Fibroblast of lung (primary cell): ENCODE measurements at regions not wholly inside any gene's neighbourhood (a gene's known extent, or its start where the extent isn't known, plus 50 kb on each side); places are given as distances from the start of the nearest gene placed in this dataset.

Source experiments
- DNase-seq, 2 donors: peaks; one replicate each; pipeline versions ENCODE4 v3.0.0 to v3.0.0-alpha.2; 2010; ENCODE audit warnings: low read depth in 2 of 2
- H2AFZ ChIP-seq: 2 replicates; pipeline ENCODE4 v1.5.1; 2012; ENCODE audit warnings: low read length, control low read depth, inconsistent platforms
- H3K27ac ChIP-seq: 2 replicates; pipeline ENCODE4 v1.5.1; 2011; ENCODE audit warnings: low read length, control low read depth; ENCODE audit not compliant: insufficient read depth
- H3K27me3 ChIP-seq: 2 replicates; pipeline ENCODE4 v1.5.1; 2011; ENCODE audit warnings: mild to moderate bottlenecking, low read length; ENCODE audit not compliant: control insufficient read depth, insufficient read depth
- H3K36me3 ChIP-seq: 2 replicates; pipeline ENCODE4 v1.5.1; 2011; ENCODE audit warnings: low read length; ENCODE audit not compliant: control insufficient read depth, insufficient read depth
- H3K4me1 ChIP-seq: 2 replicates; pipeline ENCODE4 v1.5.1; 2011; ENCODE audit warnings: low read length; ENCODE audit not compliant: control insufficient read depth, insufficient read depth; ENCODE audit errors: extremely low read depth
- H3K4me2 ChIP-seq: 2 replicates; pipeline ENCODE4 v1.5.1; 2011; ENCODE audit warnings: low read length, control low read depth; ENCODE audit not compliant: insufficient read depth; ENCODE audit errors: extremely low read depth
- H3K4me3 ChIP-seq, 4 experiments: fragments of 200-600 bp in 1 of 4; sonication (generic) in 1 of 4; replicated peaks in 1 of 4; 2 replicates each; pipeline ENCODE4 v1.5.1; 2011 to 2016; ENCODE audit warnings: low read length in 4 of 4, low read depth in 3 of 4, mild to moderate bottlenecking in 3 of 4, control low read depth in 2 of 4, inconsistent platforms in 1 of 4, mixed read lengths in 1 of 4; ENCODE audit not compliant: insufficient read depth in 1 of 4; ENCODE audit errors: control extremely low read depth in 1 of 4
- H3K79me2 ChIP-seq: 2 replicates; pipeline ENCODE4 v1.5.1; 2012; ENCODE audit warnings: mild to moderate bottlenecking, low read length, inconsistent platforms; ENCODE audit not compliant: control insufficient read depth, insufficient read depth
- H3K9ac ChIP-seq: 2 replicates; pipeline ENCODE4 v1.5.1; 2011; ENCODE audit warnings: mild to moderate bottlenecking, low read length, control low read depth; ENCODE audit not compliant: insufficient read depth
- H3K9me3 ChIP-seq: 2 replicates; pipeline ENCODE4 v1.5.1; 2012; ENCODE audit warnings: low read depth, low read length; ENCODE audit not compliant: control insufficient read depth, insufficient read depth
- H4K20me1 ChIP-seq: 2 replicates; pipeline ENCODE4 v1.5.1; 2011; ENCODE audit warnings: low read length; ENCODE audit not compliant: control insufficient read depth, insufficient read depth; ENCODE audit errors: extremely low read depth
- CTCF ChIP-seq, 2 donors: IDR thresholded peaks in 1 of 2; conservative IDR thresholded peaks in 1 of 2; 1 replicate in 1 of 2; 2 replicates in 1 of 2; pipeline ENCODE4 v1.5.1; 2011 to 2012; ENCODE audit warnings: low read length in 2 of 2, control low read depth in 1 of 2, inconsistent platforms in 1 of 2, low read depth in 1 of 2, mild to moderate bottlenecking in 1 of 2
- EZH2 ChIP-seq: IDR thresholded peaks from 2 replicates; pipeline ENCODE4 v1.5.1; 2012; ENCODE audit warnings: low read length, control low read depth, mild to moderate bottlenecking; ENCODE audit errors: missing control alignments

- H2AFZ ChIP-seq: no peak overlapping the region
- no peaks in the 10 kb centered on the region for H3K36me3 ChIP-seq
- DNase-seq: no peak
- no peak overlapping the region for H3K4me3 ChIP-seq
- no peak overlapping the region for H3K4me2 ChIP-seq
- H3K9ac ChIP-seq: no peak overlapping the region
- H3K27me3 ChIP-seq: no peaks in the 10 kb centered on the region
- H3K79me2 ChIP-seq: no peaks in the 10 kb centered on the region
- TF ChIP-seq EZH2 (no peak), CTCF (conservative IDR thresholded peaks at IDR 0.05 in 1 of 2, IDR thresholded peaks at IDR 0.05 in 1 of 2; ENCODE audit: low read depth in 1 of 2, low read length in 2 of 2) (no peak)
- no peaks in the 10 kb centered on the region for H4K20me1 ChIP-seq
- H3K4me1 ChIP-seq: no peaks in the 10 kb centered on the region
- no peak overlapping the region for H3K27ac ChIP-seq
- no peaks in the 10 kb centered on the region for H3K9me3 ChIP-seq
Observed at GRCh38 chr15:25237291-25237978, 201.4 kb downstream of the UBE3A start.

GRCh38 chr15:25238126-25238525 is 200.7 kb downstream of the UBE3A start:
- no peak overlapping the region for H3K4me2 ChIP-seq
- no peak for DNase-seq
- no peak overlapping the region for H3K27ac ChIP-seq
- TF ChIP-seq EZH2 (no peak), CTCF (conservative IDR thresholded peaks at IDR 0.05 in 1 of 2, IDR thresholded peaks at IDR 0.05 in 1 of 2; ENCODE audit: low read depth in 1 of 2, low read length in 2 of 2) (no peak)
- no peaks in the 10 kb centered on the region for H3K27me3 ChIP-seq
- no peaks in the 10 kb centered on the region for H3K4me1 ChIP-seq
- no peaks in the 10 kb centered on the region for H3K9me3 ChIP-seq
- no peaks in the 10 kb centered on the region for H3K79me2 ChIP-seq
- no peaks in the 10 kb centered on the region for H4K20me1 ChIP-seq
- no peak overlapping the region for H3K9ac ChIP-seq
- no peak overlapping the region for H3K4me3 ChIP-seq
- H2AFZ ChIP-seq: no peak overlapping the region
- H3K36me3 ChIP-seq: no peaks in the 10 kb centered on the region

GRCh38 chr15:25238716-25239470 is 199.9 kb downstream of the UBE3A start:
- DNase-seq: no peak
- no peaks in the 10 kb centered on the region for H4K20me1 ChIP-seq
- no peaks in the 10 kb centered on the region for H3K79me2 ChIP-seq
- H3K9me3 ChIP-seq: no peaks in the 10 kb centered on the region
- no peak overlapping the region for H3K4me3 ChIP-seq
- TF ChIP-seq CTCF (conservative IDR thresholded peaks at IDR 0.05 in 1 of 2, IDR thresholded peaks at IDR 0.05 in 1 of 2; ENCODE audit: low read depth in 1 of 2, low read length in 2 of 2): no peak
- no peak for TF ChIP-seq EZH2
- no peak overlapping the region for H2AFZ ChIP-seq
- H3K4me1 ChIP-seq: no peaks in the 10 kb centered on the region
- H3K27me3 ChIP-seq: no peaks in the 10 kb centered on the region
- no peak overlapping the region for H3K9ac ChIP-seq
- H3K27ac ChIP-seq: no peak overlapping the region
- no peaks in the 10 kb centered on the region for H3K36me3 ChIP-seq
- no peak overlapping the region for H3K4me2 ChIP-seq
